Ishikawa (cell line): ENCODE measurements at regions not wholly inside any gene's neighbourhood (a gene's known extent, or its start where the extent isn't known, plus 50 kb on each side); places are given as distances from the start of the nearest gene placed in this dataset.

ENCODE experiments used
- CEBPB ChIP-seq: IDR thresholded peaks from 2 replicates; pipeline ENCODE4 v1.6.1; 2012
- CREB1 ChIP-seq: IDR thresholded peaks from 2 replicates; pipeline ENCODE4 v1.6.1; 2012; ENCODE audit warnings: low read depth
- EGR1 ChIP-seq: IDR thresholded peaks from 2 replicates; pipeline ENCODE4 v1.6.1; 2012
- EP300 ChIP-seq: IDR thresholded peaks from 2 replicates; pipeline ENCODE4 v1.6.1; 2012; ENCODE audit warnings: borderline replicate concordance
- FOXM1 ChIP-seq: IDR thresholded peaks from 2 replicates; pipeline ENCODE4 v1.6.1; 2012; ENCODE audit warnings: low read depth, borderline replicate concordance
- MAX ChIP-seq: IDR thresholded peaks from 2 replicates; pipeline ENCODE4 v1.6.1; 2012
- NFIC ChIP-seq: IDR thresholded peaks from 2 replicates; pipeline ENCODE4 v1.6.1; 2012
- RAD21 ChIP-seq: IDR thresholded peaks from 2 replicates; pipeline ENCODE4 v1.6.1; 2012; ENCODE audit warnings: low read depth
- REST ChIP-seq: IDR thresholded peaks from 2 replicates; pipeline ENCODE4 v1.6.1; 2012; ENCODE audit warnings: low read depth, mild to moderate bottlenecking
- TAF1 ChIP-seq: IDR thresholded peaks from 2 replicates; pipeline ENCODE4 v1.6.1; 2012; ENCODE audit warnings: low read depth, mild to moderate bottlenecking
- TCF12 ChIP-seq: IDR thresholded peaks from 2 replicates; pipeline ENCODE4 v1.6.1; 2012; ENCODE audit warnings: low read depth
- TEAD4 ChIP-seq: IDR thresholded peaks from 2 replicates; pipeline ENCODE4 v1.6.1; 2012
- USF1 ChIP-seq: IDR thresholded peaks from 2 replicates; pipeline ENCODE4 v1.6.1; 2012
- YY1 ChIP-seq: IDR thresholded peaks from 2 replicates; pipeline ENCODE4 v1.6.1; 2012; ENCODE audit warnings: low read depth
- ZBTB7A ChIP-seq: IDR thresholded peaks from 2 replicates; pipeline ENCODE4 v1.6.1; 2012; ENCODE audit warnings: low read depth

- TF ChIP-seq RAD21 (no peak), USF1 (no peak), NFIC (no peak), EGR1 (no peak), EP300 (no peak), CEBPB (no peak), YY1 (no peak), FOXM1 (no peak), TCF12 (no peak), CREB1 (no peak), TAF1 (no peak), TEAD4 (no peak), REST (no peak), ZBTB7A (no peak), MAX (no peak)
Observed at GRCh38 chr2:60299179-60299578, 254.3 kb downstream of the BCL11A start.

GRCh38 chr2:60298006-60298696, 255.3 kb downstream of the BCL11A start:
- no peak for TF ChIP-seq REST
- no peak for TF ChIP-seq ZBTB7A
- TF ChIP-seq RAD21: no peak
- no peak for TF ChIP-seq EGR1
- TF ChIP-seq CREB1: no peak
- no peak for TF ChIP-seq TEAD4
- no peak for TF ChIP-seq YY1
- TF ChIP-seq CEBPB: no peak
- no peak for TF ChIP-seq TCF12
- TF ChIP-seq FOXM1: no peak

- no peak for TF ChIP-seq TCF12
Observed at GRCh38 chr2:60297296-60298005, 256.0 kb downstream of the BCL11A start.

GRCh38 chr2:60296219-60296955, 257.1 kb downstream of the BCL11A start:
- TF ChIP-seq MAX (no peak), USF1 (no peak), FOXM1 (no peak), REST (no peak), RAD21 (no peak), CREB1 (no peak), TCF12 (no peak), NFIC (no peak), TAF1 (no peak), EGR1 (no peak), EP300 (no peak), YY1 (no peak), CEBPB (no peak), ZBTB7A (no peak), TEAD4 (no peak)
